Gastroesophageal sphincter (tissue), 4 donors: ENCODE measurements at regions not wholly inside any gene's neighbourhood (a gene's known extent, or its start where the extent isn't known, plus 50 kb on each side); places are given as distances from the start of the nearest gene placed in this dataset.

Experiments used
- ATAC-seq: fragments of 150-250 bp; one replicate; pipeline ENCODE4 v1.9.1; 2016; ENCODE audit warnings: mild to moderate bottlenecking, moderate library complexity
- H3K27ac ChIP-seq, 4 donors: fragments of 200-600 bp; sonication (generic) in 3 of 4; 1 replicate in 3 of 4; 2 replicates in 1 of 4; pipeline ENCODE4 v1.5.1; 2016 to 2019
- H3K27me3 ChIP-seq: fragments of 200-600 bp; sonication (generic); one replicate; pipeline ENCODE4 v1.5.1; 2019
- H3K36me3 ChIP-seq, 2 donors: fragments of 200-600 bp; sonication (generic); one replicate each; pipeline ENCODE4 v1.5.1; 2019; ENCODE audit warnings: control low read depth in 1 of 2
- H3K4me1 ChIP-seq, 3 donors: fragments of 200-600 bp; sonication (generic); 1 replicate in 2 of 3; 2 replicates in 1 of 3; pipeline ENCODE4 v1.5.1; 2016 to 2019; ENCODE audit warnings: control low read depth in 2 of 3
- H3K4me3 ChIP-seq, 2 donors: fragments of 200-600 bp; sonication (generic); one replicate each; pipeline ENCODE4 v1.5.1; 2019; ENCODE audit warnings: mild to moderate bottlenecking in 1 of 2, moderate library complexity in 1 of 2
- H3K9me3 ChIP-seq, 3 donors: fragments of 200-600 bp; sonication (generic); one replicate each; pipeline ENCODE4 v1.5.1; 2017 to 2019; ENCODE audit warnings: control low read depth in 2 of 3
- CTCF ChIP-seq, 4 experiments: fragments of 200-600 bp in 2 of 4; fragments of 450-650 bp in 2 of 4; sonication (generic) in 1 of 4; IDR thresholded peaks; one replicate each; pipeline ENCODE4 v1.5.1; 2017 to 2019; ENCODE audit warnings: antibody characterized with exemption in 4 of 4, mild to moderate bottlenecking in 2 of 4, moderate library complexity in 2 of 4
- EP300 ChIP-seq: sonication (generic); formaldehyde crosslinking; IDR thresholded peaks from one replicate; pipeline ENCODE4 v1.6.1; 2017; ENCODE audit warnings: antibody characterized with exemption, mild to moderate bottlenecking
- POLR2A ChIP-seq, 2 donors: fragments of 450-650 bp; IDR thresholded peaks; one replicate each; pipeline ENCODE4 v1.6.1; 2017; ENCODE audit warnings: antibody characterized with exemption in 2 of 2, mild to moderate bottlenecking in 2 of 2, moderate library complexity in 1 of 2
- POLR2AphosphoS5 ChIP-seq: sonication (generic); formaldehyde crosslinking; IDR thresholded peaks from one replicate; pipeline ENCODE4 v1.6.1; 2017; ENCODE audit warnings: antibody characterized with exemption
- WGBS, 2 donors: methylation state at CpG; one replicate each; pipeline ENCODE4 v1.1.5; 2018; ENCODE audit warnings: low coverage in 1 of 2; 5-methylcytosine and 5-hydroxymethylcytosine counted together

- WGBS, 2 donors: 80 to 85% methylated on average over 7 to 9 of the region's 9 CpGs
- Histone ChIP-seq H3K4me1 (peaks cover 0 to 15% (median 0%) of the 10 kb centered on the region in 3 donors), H3K27ac (no peak overlapping the region), H3K4me3 (no peak overlapping the region), H3K27me3 (no peaks in the 10 kb centered on the region), H3K9me3 (no peaks in the 10 kb centered on the region), H3K36me3 (no peaks in the 10 kb centered on the region)
- ATAC-seq: no peak
- TF ChIP-seq CTCF (IDR thresholded peaks at IDR 0.05): no peak
- no peak for TF ChIP-seq POLR2AphosphoS5
- no peak for TF ChIP-seq EP300
- TF ChIP-seq POLR2A (IDR thresholded peaks at IDR 0.05): no peak
Observed at GRCh38 chr15:62601777-62602545, 436.9 kb upstream of the C2CD4B start.

GRCh38 chr15:62603742-62604141 is 438.7 kb upstream of the C2CD4B start:
- Histone ChIP-seq H3K36me3 (no peaks in the 10 kb centered on the region), H3K27ac (no peak overlapping the region), H3K9me3 (no peaks in the 10 kb centered on the region), H3K27me3 (no peaks in the 10 kb centered on the region), H3K4me1 (peaks cover 0 to 15% (median 0%) of the 10 kb centered on the region in 3 donors), H3K4me3 (no peak overlapping the region)
- WGBS, 2 donors: 78 to 79% methylated on average over 1 of the region's 1 CpG
- TF ChIP-seq POLR2AphosphoS5: peak; percentile 38
- TF ChIP-seq EP300: no peak
- ATAC-seq: peak; percentile 58

- Histone ChIP-seq H3K27ac (peak overlapping the region in 1 of 4 donors; percentile 22), H3K4me3 (no peak overlapping the region), H3K9me3 (no peaks in the 10 kb centered on the region), H3K36me3 (no peaks in the 10 kb centered on the region), H3K4me1 (peaks cover 0 to 11% (median 0%) of the 10 kb centered on the region in 3 donors), H3K27me3 (no peaks in the 10 kb centered on the region)
- WGBS, 2 donors: 73 to 79% methylated on average over 7 of the region's 7 CpGs
- TF ChIP-seq POLR2AphosphoS5 (no peak), EP300 (no peak), POLR2A (IDR thresholded peaks at IDR 0.05) (no peak), CTCF (IDR thresholded peaks at IDR 0.05) (no peak)
- ATAC-seq: no peak
Observed at GRCh38 chr15:62605282-62605681, 437.3 kb upstream of the TPM1 start.

GRCh38 chr15:62606376-62607113 is 436.0 kb upstream of the TPM1 start:
- H3K36me3 ChIP-seq: no peaks in the 10 kb centered on the region
- no peaks in the 10 kb centered on the region for H3K27me3 ChIP-seq
- no peak for TF ChIP-seq CTCF (IDR thresholded peaks at IDR 0.05)
- TF ChIP-seq POLR2AphosphoS5: peak; percentile 37
- ATAC-seq: peak; percentile 43
- H3K27ac ChIP-seq: peak overlapping the region in 1 of 4 donors; percentile 22
- H3K9me3 ChIP-seq: no peaks in the 10 kb centered on the region
- H3K4me3 ChIP-seq: no peak overlapping the region
- H3K4me1 ChIP-seq: peaks cover 0 to 17% (median 0%) of the 10 kb centered on the region in 3 donors
- WGBS, 2 donors: 70 to 84% methylated on average over 7 to 14 of the region's 14 CpGs

GRCh38 chr15:62607114-62607462 is 435.5 kb upstream of the TPM1 start:
- ATAC-seq: no peak
- Histone ChIP-seq H3K4me3 (no peak overlapping the region), H3K9me3 (no peaks in the 10 kb centered on the region), H3K36me3 (no peaks in the 10 kb centered on the region), H3K27me3 (no peaks in the 10 kb centered on the region), H3K4me1 (peaks cover 0 to 17% (median 0%) of the 10 kb centered on the region in 3 donors), H3K27ac (no peak overlapping the region)
- WGBS, 2 donors: 88 to 100% methylated on average over 1 of the region's 1 CpG
- TF ChIP-seq CTCF (IDR thresholded peaks at IDR 0.05): no peak
- no peak for TF ChIP-seq POLR2A (IDR thresholded peaks at IDR 0.05)
- no peak for TF ChIP-seq EP300
- TF ChIP-seq POLR2AphosphoS5: no peak
